Esophagus squamous epithelium (tissue), 5 donors: ENCODE measurements at regions not wholly inside any gene's neighbourhood (a gene's known extent, or its start where the extent isn't known, plus 50 kb on each side); places are given as distances from the start of the nearest gene placed in this dataset.
A peak's percentile ranks its signal among the peaks of the same experiment; 100 is the strongest.

Experiments used
- DNase-seq: peaks from one replicate; lab custom pipeline; 2025; lab: John Stamatoyannopoulos, UW
- H3K27ac ChIP-seq, 4 donors: fragments of 200-600 bp; sonication (generic); one replicate each; pipeline ENCODE4 v1.5.1; 2016 to 2019; ENCODE audit warnings: mild to moderate bottlenecking in 1 of 4
- H3K27me3 ChIP-seq, 4 donors: fragments of 200-600 bp; sonication (generic); 1 replicate in 3 of 4; 2 replicates in 1 of 4; pipeline versions ENCODE4 v1.5.1 to v1.6.0; 2017 to 2021; ENCODE audit warnings: antibody characterized with exemption in 1 of 4
- H3K36me3 ChIP-seq, 3 donors: fragments of 200-600 bp; sonication (generic); one replicate each; pipeline ENCODE4 v1.5.1; 2016 to 2019
- H3K4me1 ChIP-seq, 3 donors: fragments of 200-600 bp; sonication (generic); one replicate each; pipeline ENCODE4 v1.5.1; 2017 to 2019
- H3K4me3 ChIP-seq, 4 donors: fragments of 200-600 bp; sonication (generic); 1 replicate in 3 of 4; 2 replicates in 1 of 4; pipeline ENCODE4 v1.5.1; 2016 to 2019; ENCODE audit warnings: mild to moderate bottlenecking in 2 of 4, moderate library complexity in 1 of 4
- H3K9me3 ChIP-seq, 3 donors: fragments of 200-600 bp; sonication (generic); one replicate each; pipeline ENCODE4 v1.5.1; 2016 to 2019
- CTCF ChIP-seq, 6 experiments: fragments of 450-650 bp in 4 of 6; fragments of 200-600 bp in 2 of 6; sonication (generic) in 2 of 6; IDR thresholded peaks; one replicate each; pipeline ENCODE4 v1.5.1; 2016 to 2019; ENCODE audit warnings: antibody characterized with exemption in 6 of 6, mild to moderate bottlenecking in 4 of 6, moderate library complexity in 4 of 6
- POLR2A ChIP-seq, 4 donors: fragments of 450-650 bp; IDR thresholded peaks; one replicate each; pipeline ENCODE4 v1.6.1; 2017; ENCODE audit warnings: antibody characterized with exemption in 4 of 4, mild to moderate bottlenecking in 4 of 4, moderate library complexity in 3 of 4
- WGBS, 2 donors: methylation state at CpG; one replicate each; pipeline ENCODE4 v1.1.5; 2018; 5-methylcytosine and 5-hydroxymethylcytosine counted together
- intact Hi-C: fragments of 100-400 bp; cut with DNase I; formaldehyde crosslinking; loops from one replicate; pipeline ENCODE4 v1.15.0; 2022
- donor health status: DM: yes; HTN: yes; CAD: no.

- no peak overlapping the region for H3K4me3 ChIP-seq
- no peak for DNase-seq
- no peaks in the 10 kb centered on the region for H3K36me3 ChIP-seq
- TF ChIP-seq CTCF (IDR thresholded peaks at IDR 0.05) (no peak), POLR2A (IDR thresholded peaks at IDR 0.05) (no peak)
- H3K27ac ChIP-seq: no peak overlapping the region
- 89% methylated on average over 1 of the region's 1 CpG; no CpG with 5 or more reads in 1 of the 2 donors for WGBS, 2 donors
- H3K4me1 ChIP-seq: peaks cover 0 to 21% (median 3%) of the 10 kb centered on the region in 3 donors
- H3K27me3 ChIP-seq: no peaks in the 10 kb centered on the region
- intact Hi-C loops: no loop called here
- H3K9me3 ChIP-seq: peaks cover 0 to 12% (median 3%) of the 10 kb centered on the region in 3 donors
Observed at GRCh38 chr12:92600052-92600451, 102.7 kb upstream of the PLEKHG7 start.

GRCh38 chr12:92597997-92598396 lies 104.8 kb upstream of the PLEKHG7 start:
- Histone ChIP-seq H3K36me3 (no peaks in the 10 kb centered on the region), H3K27ac (peak overlapping the region in 2 of 4 donors; percentile 33 to 55), H3K27me3 (no peaks in the 10 kb centered on the region), H3K9me3 (peaks cover 0 to 12% (median 3%) of the 10 kb centered on the region in 3 donors), H3K4me1 (peaks cover 0 to 34% (median 0%) of the 10 kb centered on the region in 3 donors), H3K4me3 (no peak overlapping the region)
- TF ChIP-seq POLR2A (IDR thresholded peaks at IDR 0.05): no peak
- TF ChIP-seq CTCF (IDR thresholded peaks at IDR 0.05): no peak
- no peak for DNase-seq
- WGBS, 2 donors: 7 to 33% methylated on average over 1 of the region's 1 CpG
- intact Hi-C loops: no loop called here

- Histone ChIP-seq H3K27ac (peak overlapping the region in 2 of 4 donors; percentile 33 to 78), H3K27me3 (no peaks in the 10 kb centered on the region), H3K36me3 (no peaks in the 10 kb centered on the region), H3K4me3 (no peak overlapping the region), H3K9me3 (peaks cover 0 to 12% (median 3%) of the 10 kb centered on the region in 3 donors), H3K4me1 (peaks cover 0 to 34% (median 0%) of the 10 kb centered on the region in 3 donors)
- no peak for DNase-seq
- intact Hi-C loops: no loop called here
- no peak for TF ChIP-seq POLR2A (IDR thresholded peaks at IDR 0.05)
- no peak for TF ChIP-seq CTCF (IDR thresholded peaks at IDR 0.05)
- WGBS, 2 donors: 39 to 44% methylated on average over 2 of the region's 2 CpGs
Observed at GRCh38 chr12:92597118-92597517, 105.7 kb upstream of the PLEKHG7 start.

- intact Hi-C loops: no loop called here
- TF ChIP-seq POLR2A (IDR thresholded peaks at IDR 0.05) (no peak), CTCF (IDR thresholded peaks at IDR 0.05) (no peak)
- 77% methylated on average over 7 of the region's 7 CpGs for WGBS, 2 donors
Observed at GRCh38 chr12:92596383-92596782, 106.4 kb upstream of the PLEKHG7 start.

GRCh38 chr12:92595663-92596062 lies 107.1 kb upstream of the PLEKHG7 start:
- intact Hi-C loops: no loop called here

More at GRCh38 chr12:92596383-92596782, 106.4 kb upstream of the PLEKHG7 start:
- peaks cover 0 to 34% (median 0%) of the 10 kb centered on the region in 3 donors for H3K4me1 ChIP-seq
- H3K27ac ChIP-seq: peak overlapping the region in 3 of 4 donors; percentile 30 to 78 (median 39)
- DNase-seq: no peak
- H3K9me3 ChIP-seq: peaks cover 0 to 12% (median 3%) of the 10 kb centered on the region in 3 donors
- no peak overlapping the region for H3K4me3 ChIP-seq
- no peaks in the 10 kb centered on the region for H3K36me3 ChIP-seq
- no peaks in the 10 kb centered on the region for H3K27me3 ChIP-seq

More at GRCh38 chr12:92595663-92596062, 107.1 kb upstream of the PLEKHG7 start:
- DNase-seq: no peak
- no peak overlapping the region for H3K4me3 ChIP-seq
- peaks cover 0 to 34% (median 0%) of the 10 kb centered on the region in 3 donors for H3K4me1 ChIP-seq
- TF ChIP-seq CTCF (IDR thresholded peaks at IDR 0.05): peak in 1 of 6 experiments; percentile 20
- TF ChIP-seq POLR2A (IDR thresholded peaks at IDR 0.05): no peak
- H3K27me3 ChIP-seq: no peaks in the 10 kb centered on the region
- peak overlapping the region in 3 of 4 donors; percentile 39 to 78 (median 59) for H3K27ac ChIP-seq
- peaks cover 0 to 10% (median 3%) of the 10 kb centered on the region in 3 donors for H3K9me3 ChIP-seq
- WGBS, 2 donors: 71 to 95% methylated on average over 1 of the region's 1 CpG
- no peaks in the 10 kb centered on the region for H3K36me3 ChIP-seq
